ENCODE measurements at regions not wholly inside any gene's neighbourhood (a gene's known extent, or its start where the extent isn't known, plus 50 kb on each side); places are given as distances from the start of the nearest gene placed in this dataset.

GRCh38 chr4:151991884-151992167 lies 231.0 kb upstream of the GATB start:
- Histone ChIP-seq H3K4me1 (ENCODE audit: low read depth) (no peaks in the 10 kb centered on the region), H3K4me3 (no peak overlapping the region), H3K9me3 (no peaks in the 10 kb centered on the region), H3K36me3 (ENCODE audit: low read depth) (no peaks in the 10 kb centered on the region)
- no peak for DNase-seq
- no peak for ATAC-seq
- intact Hi-C loops (cut with DNase I, micrococcal nuclease) = no loop called here
- no peak for TF ChIP-seq CTCF (IDR thresholded peaks at IDR 0.05)

- no peak for ATAC-seq
- DNase-seq = no peak
- intact Hi-C loops (cut with DNase I, micrococcal nuclease) = no loop called here
Measured at GRCh38 chr4:151991001-151991883, 230.4 kb upstream of the GATB start.

GRCh38 chr4:151990201-151990600 lies 229.4 kb upstream of the GATB start:
- no peak for ATAC-seq

More at GRCh38 chr4:151991001-151991883, 230.4 kb upstream of the GATB start:
- no peaks in the 10 kb centered on the region for H3K4me1 ChIP-seq (ENCODE audit: low read depth)
- no peaks in the 10 kb centered on the region for H3K36me3 ChIP-seq (ENCODE audit: low read depth)
- no peaks in the 10 kb centered on the region for H3K9me3 ChIP-seq
- TF ChIP-seq CTCF (IDR thresholded peaks at IDR 0.05) = no peak
- H3K4me3 ChIP-seq = no peak overlapping the region

GRCh38 chr4:151988591-151988990 lies 227.8 kb upstream of the GATB start:
- intact Hi-C loops (cut with DNase I, micrococcal nuclease) = no loop called here
- ATAC-seq (no peak), DNase-seq (no peak)
- TF ChIP-seq CTCF (IDR thresholded peaks at IDR 0.05) = no peak
- H3K4me3 ChIP-seq = no peak overlapping the region
- H3K4me1 ChIP-seq (ENCODE audit: low read depth) = no peaks in the 10 kb centered on the region
- no peaks in the 10 kb centered on the region for H3K36me3 ChIP-seq (ENCODE audit: low read depth)
- no peaks in the 10 kb centered on the region for H3K9me3 ChIP-seq

More at GRCh38 chr4:151990201-151990600, 229.4 kb upstream of the GATB start:
- no peak for DNase-seq
- no peak for TF ChIP-seq CTCF (IDR thresholded peaks at IDR 0.05)
- H3K36me3 ChIP-seq (ENCODE audit: low read depth) = no peaks in the 10 kb centered on the region
- no peaks in the 10 kb centered on the region for H3K9me3 ChIP-seq
- intact Hi-C loops (cut with DNase I, micrococcal nuclease) = no loop called here
- H3K4me3 ChIP-seq = no peak overlapping the region
- H3K4me1 ChIP-seq (ENCODE audit: low read depth) = no peaks in the 10 kb centered on the region

GRCh38 chr4:151987606-151988005 lies 226.8 kb upstream of the GATB start:
- H3K36me3 ChIP-seq (ENCODE audit: low read depth) = no peaks in the 10 kb centered on the region
- ATAC-seq (no peak), DNase-seq (no peak)
- no peaks in the 10 kb centered on the region for H3K4me1 ChIP-seq (ENCODE audit: low read depth)
- TF ChIP-seq CTCF (IDR thresholded peaks at IDR 0.05) = no peak
- H3K9me3 ChIP-seq = no peaks in the 10 kb centered on the region
- H3K4me3 ChIP-seq = no peak overlapping the region
- intact Hi-C loops (cut with DNase I, micrococcal nuclease) = no loop called here
